CMK (cell line): ENCODE measurements at regions not wholly inside any gene's neighbourhood (a gene's known extent, or its start where the extent isn't known, plus 50 kb on each side); places are given as distances from the start of the nearest gene placed in this dataset.
"Not testable (repeated sequence)": the region's sequence is repeated elsewhere in the genome, so short reads cannot be mapped to it uniquely, and the experiment has no call there.

Experiments used
- DNase-seq: peaks from one replicate; pipeline ENCODE4 v3.0.0-alpha.2; 2010; ENCODE audit warnings: low read depth

- no peak for DNase-seq
Observed at GRCh38 chr4:29304595-29304994, 1415.6 kb upstream of the PCDH7 start.

GRCh38 chr4:29307256-29307655 is 1412.9 kb upstream of the PCDH7 start:
- DNase-seq = no peak

GRCh38 chr4:29307755-29308154 is 1412.4 kb upstream of the PCDH7 start:
- no peak for DNase-seq

GRCh38 chr4:29309050-29309449 is 1411.1 kb upstream of the PCDH7 start:
- DNase-seq = no peak

GRCh38 chr4:29310252-29310651 is 1409.9 kb upstream of the PCDH7 start:
- DNase-seq = no peak

GRCh38 chr4:29311247-29311646 is 1408.9 kb upstream of the PCDH7 start:
- DNase-seq = no peak

- DNase-seq = no peak
Observed at GRCh38 chr4:29319663-29320340, 1400.4 kb upstream of the PCDH7 start.

- DNase-seq = no peak
Observed at GRCh38 chr4:29320947-29321620, 1399.1 kb upstream of the PCDH7 start.

- no peak for DNase-seq
Observed at GRCh38 chr4:29326004-29326403, 1394.2 kb upstream of the PCDH7 start.

GRCh38 chr4:29326816-29327215 is 1393.4 kb upstream of the PCDH7 start:
- DNase-seq = no peak

- no peak for DNase-seq
Observed at GRCh38 chr4:29336861-29337260, 1383.3 kb upstream of the PCDH7 start.

GRCh38 chr4:29372971-29373370 is 1347.2 kb upstream of the PCDH7 start:
- no peak for DNase-seq

GRCh38 chr4:29375716-29376115 is 1344.5 kb upstream of the PCDH7 start:
- DNase-seq = no peak

- not testable (repeated sequence) for DNase-seq
Observed at GRCh38 chr4:29378237-29378636, 1341.9 kb upstream of the PCDH7 start.

GRCh38 chr4:29390921-29391320 is 1329.2 kb upstream of the PCDH7 start:
- no peak for DNase-seq

GRCh38 chr4:29405116-29405515 is 1315.1 kb upstream of the PCDH7 start:
- DNase-seq = no peak

- DNase-seq = no peak
Observed at GRCh38 chr4:29415771-29416170, 1304.4 kb upstream of the PCDH7 start.

GRCh38 chr4:29423836-29424721 is 1296.1 kb upstream of the PCDH7 start:
- DNase-seq = no peak

- no peak for DNase-seq
Observed at GRCh38 chr4:29453303-29453820, 1266.8 kb upstream of the PCDH7 start.

GRCh38 chr4:29459926-29460325 is 1260.2 kb upstream of the PCDH7 start:
- DNase-seq = no peak

- no peak for DNase-seq
Observed at GRCh38 chr4:29467044-29467717, 1253.0 kb upstream of the PCDH7 start.
